A549 (cell line): ENCODE measurements at regions not wholly inside any gene's neighbourhood (a gene's known extent, or its start where the extent isn't known, plus 50 kb on each side); places are given as distances from the start of the nearest gene placed in this dataset.

ENCODE experiments used
- FOXS1 ChIP-seq: fragments of 250-450 bp; sonication (Bioruptor Pico); IDR thresholded peaks from 2 replicates; pipeline ENCODE4 v1.5.0; 2020; ENCODE audit warnings: mild to moderate bottlenecking, moderate library complexity
- TF ChIP-seq, protein P1 (sequence below): fragments of >200 bp; sonication (Bioruptor Twin); formaldehyde crosslinking; IDR thresholded peaks from 3 replicates; pipeline ENCODE4 v1.5.1; 2016

DNA sequence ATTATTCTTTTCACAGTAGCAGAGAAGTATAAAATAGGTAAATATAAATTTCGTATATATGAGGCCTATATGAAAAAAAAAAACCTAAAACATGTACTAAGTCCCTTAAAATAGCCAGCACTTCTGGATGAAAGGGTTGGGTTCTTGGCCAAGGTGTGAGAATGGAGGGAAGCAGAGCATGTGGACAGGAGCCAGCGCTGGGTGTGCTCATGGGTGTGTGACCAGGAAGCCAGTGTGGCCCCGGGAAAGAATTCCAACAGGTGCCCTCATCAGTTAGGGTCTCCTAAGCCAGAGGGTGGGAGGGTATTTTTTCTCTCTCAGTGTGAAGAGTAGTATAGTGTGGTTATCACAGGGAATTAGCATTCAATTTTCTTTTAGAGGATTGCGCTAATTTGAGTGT lies 401.9 kb upstream of the IGFBP3 start:
- TF ChIP-seq, protein P1, sequence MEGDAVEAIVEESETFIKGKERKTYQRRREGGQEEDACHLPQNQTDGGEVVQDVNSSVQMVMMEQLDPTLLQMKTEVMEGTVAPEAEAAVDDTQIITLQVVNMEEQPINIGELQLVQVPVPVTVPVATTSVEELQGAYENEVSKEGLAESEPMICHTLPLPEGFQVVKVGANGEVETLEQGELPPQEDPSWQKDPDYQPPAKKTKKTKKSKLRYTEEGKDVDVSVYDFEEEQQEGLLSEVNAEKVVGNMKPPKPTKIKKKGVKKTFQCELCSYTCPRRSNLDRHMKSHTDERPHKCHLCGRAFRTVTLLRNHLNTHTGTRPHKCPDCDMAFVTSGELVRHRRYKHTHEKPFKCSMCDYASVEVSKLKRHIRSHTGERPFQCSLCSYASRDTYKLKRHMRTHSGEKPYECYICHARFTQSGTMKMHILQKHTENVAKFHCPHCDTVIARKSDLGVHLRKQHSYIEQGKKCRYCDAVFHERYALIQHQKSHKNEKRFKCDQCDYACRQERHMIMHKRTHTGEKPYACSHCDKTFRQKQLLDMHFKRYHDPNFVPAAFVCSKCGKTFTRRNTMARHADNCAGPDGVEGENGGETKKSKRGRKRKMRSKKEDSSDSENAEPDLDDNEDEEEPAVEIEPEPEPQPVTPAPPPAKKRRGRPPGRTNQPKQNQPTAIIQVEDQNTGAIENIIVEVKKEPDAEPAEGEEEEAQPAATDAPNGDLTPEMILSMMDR = no peak
- TF ChIP-seq FOXS1 = no peak
